IPS-NIHi7 (cell line): ENCODE measurements at regions not wholly inside any gene's neighbourhood (a gene's known extent, or its start where the extent isn't known, plus 50 kb on each side); places are given as distances from the start of the nearest gene placed in this dataset.
A peak's percentile ranks its signal among the peaks of the same experiment; 100 is the strongest.
"Not testable (repeated sequence)": the region's sequence is repeated elsewhere in the genome, so short reads cannot be mapped to it uniquely, and the experiment has no call there.

ENCODE experiments used
- DNase-seq: peaks from one replicate; pipeline ENCODE4 v3.0.0; 2012; ENCODE audit warnings: mixed read lengths; ENCODE audit errors: extremely low spot score

DNA sequence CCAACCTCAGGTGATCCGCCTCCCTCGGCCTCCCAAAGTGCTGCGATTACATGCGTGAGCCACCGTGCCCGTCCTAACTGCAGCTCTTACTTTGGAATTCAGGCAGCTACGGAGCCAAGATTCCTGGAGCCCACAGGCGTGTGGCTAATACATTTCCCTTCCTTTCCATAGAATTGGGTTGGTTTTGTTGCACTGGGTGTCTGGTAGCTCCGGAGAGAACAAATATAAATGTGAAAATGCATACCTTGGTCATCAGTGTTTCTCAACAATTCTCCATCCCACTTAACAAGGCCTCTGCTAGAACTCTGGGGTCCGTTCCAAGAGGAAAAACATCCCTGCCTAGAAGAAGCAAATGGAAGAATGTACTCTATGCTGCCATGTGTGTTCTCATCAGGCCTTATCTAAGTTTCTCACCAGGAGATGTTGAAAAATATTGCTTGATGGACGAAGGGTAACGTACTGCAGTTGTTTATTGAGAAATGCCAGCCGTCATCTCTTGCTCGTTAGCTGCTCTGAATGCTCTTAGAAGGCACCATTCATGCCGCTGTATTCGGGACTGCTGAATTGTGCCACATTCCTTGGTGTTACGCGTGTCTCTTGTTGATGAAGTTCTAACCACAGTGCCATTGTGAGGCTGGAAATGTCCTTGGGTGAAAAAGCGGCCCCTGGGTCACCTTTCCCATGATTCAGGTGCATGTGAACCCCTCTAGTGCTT lies 50.5 kb upstream of the CD99 start:
- DNase-seq: no peak

DNA sequence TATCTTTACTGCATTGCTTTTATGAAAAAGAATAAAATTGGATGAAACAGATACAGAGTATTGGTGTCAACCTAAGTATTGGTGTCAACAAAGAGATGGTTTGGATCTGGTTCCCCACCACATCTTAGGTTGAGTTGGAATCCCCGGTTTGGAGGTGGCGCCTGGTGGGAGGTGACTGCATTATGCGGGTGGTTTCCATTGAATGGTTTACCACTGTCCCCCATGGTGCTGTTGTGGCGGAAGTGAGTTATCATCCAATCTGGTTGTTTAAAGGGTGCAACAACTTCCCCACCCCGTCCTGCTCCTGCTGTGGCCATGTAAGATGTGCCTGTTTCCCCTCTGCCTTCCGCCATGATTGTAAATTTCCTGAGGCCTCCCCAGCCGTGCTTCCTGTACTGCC lies 52.8 kb upstream of the CD99 start:
- no peak for DNase-seq

DNA sequence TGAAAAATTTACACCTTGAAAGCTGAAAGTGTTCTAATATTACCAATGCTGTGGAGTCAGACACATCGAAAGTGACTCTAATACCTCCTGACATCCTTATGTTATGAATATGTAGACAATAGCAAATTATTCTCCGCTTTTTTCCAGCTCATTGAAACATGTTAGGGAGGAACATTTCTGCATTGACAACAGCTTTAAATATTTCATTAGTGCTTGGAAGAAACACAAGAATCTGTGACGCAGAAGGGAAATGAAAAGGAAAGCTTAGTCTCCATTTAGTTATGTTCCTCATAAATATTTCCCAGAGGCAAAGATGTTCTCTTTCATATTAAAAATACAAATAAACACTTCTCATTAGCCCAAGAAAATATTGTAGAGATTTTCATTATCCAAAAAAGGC lies 55.8 kb upstream of the CD99 start:
- DNase-seq: no peak

DNA sequence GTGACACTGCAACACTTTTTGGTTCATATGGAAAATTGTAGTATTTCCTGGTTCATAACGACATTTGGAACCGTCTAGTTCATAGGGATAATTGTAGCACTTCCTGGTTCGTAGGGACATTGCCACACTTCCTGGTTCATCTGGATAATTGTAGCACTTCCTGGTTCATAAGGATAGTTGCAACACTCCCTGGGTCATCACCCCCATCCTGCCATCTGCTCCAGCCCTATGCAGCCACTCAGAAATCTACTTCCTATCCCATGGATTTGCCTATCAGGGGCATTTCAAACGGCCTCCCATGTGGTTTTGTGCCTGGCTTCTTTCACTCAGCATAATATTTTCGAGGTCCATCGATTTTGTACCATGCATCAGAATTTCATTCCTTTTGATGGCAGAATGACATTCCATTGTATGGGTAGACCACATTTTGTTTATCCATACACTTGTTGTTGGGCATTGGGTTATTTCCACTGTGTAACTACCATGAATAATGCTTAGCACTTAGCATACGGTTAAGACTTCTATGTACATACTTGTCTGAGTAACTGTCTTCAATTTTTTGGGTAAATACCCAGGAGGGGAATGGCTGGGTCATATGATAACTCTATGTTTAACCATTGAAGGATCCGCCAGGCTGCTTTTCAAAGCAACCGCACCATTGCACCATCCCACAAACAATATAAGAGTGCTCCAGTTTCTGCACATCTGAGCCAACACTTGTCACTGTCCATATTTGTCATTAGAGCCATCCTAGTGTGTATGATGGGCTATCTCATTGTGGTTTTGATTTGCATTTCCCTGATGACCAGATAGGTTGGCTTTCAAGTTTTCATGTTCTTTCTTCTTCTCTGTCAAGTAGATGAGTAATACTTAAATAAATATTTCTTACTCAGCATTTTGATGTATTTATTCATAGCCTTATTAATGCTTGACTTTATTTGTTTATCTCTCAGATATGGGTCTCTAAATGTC lies 58.3 kb upstream of the CD99 start:
- DNase-seq: no peak

GRCh38 chrX:2631743-2632532 lies 59.2 kb upstream of the CD99 start:
- DNase-seq: no peak

- not testable (repeated sequence) for DNase-seq
Observed at GRCh38 chrX:2630935-2631742, 60.0 kb upstream of the CD99 start.

GRCh38 chrX:2630008-2630934 lies 60.8 kb upstream of the CD99 start:
- not testable (repeated sequence) for DNase-seq

GRCh38 chrX:2629316-2630007 lies 61.6 kb upstream of the CD99 start:
- DNase-seq: no peak

GRCh38 chrX:2628751-2629315 lies 62.3 kb upstream of the CD99 start:
- no peak for DNase-seq

DNA sequence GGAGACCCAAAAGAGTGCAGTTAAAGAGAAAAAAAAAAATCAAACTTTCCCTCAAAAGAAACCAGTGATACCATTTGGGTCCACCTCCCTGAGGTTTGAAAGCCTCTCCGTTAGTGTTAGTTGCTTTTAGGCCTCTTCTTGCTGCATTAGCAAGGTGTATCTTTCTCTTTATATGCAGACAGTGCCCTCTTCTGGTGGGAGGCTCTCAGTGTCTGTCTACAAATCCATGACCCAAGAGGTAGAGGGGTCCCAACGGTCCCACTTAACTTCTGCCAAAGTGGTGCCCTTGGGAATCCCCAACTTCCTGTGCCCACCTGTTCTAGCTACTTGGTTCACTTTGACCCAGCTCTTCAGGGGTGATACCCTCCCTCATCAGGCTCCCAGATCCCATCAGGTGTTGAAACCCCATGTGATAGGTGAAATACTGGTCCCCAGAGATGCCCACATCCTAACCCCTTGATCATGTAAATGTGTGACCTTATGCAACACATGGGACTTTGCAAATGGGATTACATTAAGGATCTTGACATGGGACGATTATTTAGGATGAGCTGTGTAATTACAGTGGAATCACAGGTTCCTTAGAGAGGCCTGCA lies 63.7 kb upstream of the CD99 start:
- peak; percentile 80 for DNase-seq

- no peak for DNase-seq
Observed at GRCh38 chrX:2626750-2627149, 64.3 kb upstream of the CD99 start.

DNA sequence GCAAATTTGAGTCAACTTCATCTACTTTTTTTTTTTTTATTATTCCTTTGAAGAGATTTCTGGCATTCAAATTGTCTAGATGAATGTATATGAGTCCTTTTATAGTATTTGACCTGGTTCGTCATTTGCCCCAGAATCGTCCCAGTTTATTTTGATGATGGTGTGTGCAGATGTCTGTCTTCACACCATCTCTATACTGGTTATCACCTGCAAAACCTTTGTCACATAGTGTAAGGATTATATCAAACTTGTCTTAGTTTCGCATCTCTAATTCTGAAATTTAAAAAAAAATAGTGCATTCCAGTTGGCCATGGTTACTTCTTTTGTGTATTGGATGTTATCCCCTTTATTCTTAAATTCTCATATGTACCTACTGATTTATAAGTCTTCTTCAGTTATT lies 70.5 kb upstream of the CD99 start:
- no peak for DNase-seq

DNA sequence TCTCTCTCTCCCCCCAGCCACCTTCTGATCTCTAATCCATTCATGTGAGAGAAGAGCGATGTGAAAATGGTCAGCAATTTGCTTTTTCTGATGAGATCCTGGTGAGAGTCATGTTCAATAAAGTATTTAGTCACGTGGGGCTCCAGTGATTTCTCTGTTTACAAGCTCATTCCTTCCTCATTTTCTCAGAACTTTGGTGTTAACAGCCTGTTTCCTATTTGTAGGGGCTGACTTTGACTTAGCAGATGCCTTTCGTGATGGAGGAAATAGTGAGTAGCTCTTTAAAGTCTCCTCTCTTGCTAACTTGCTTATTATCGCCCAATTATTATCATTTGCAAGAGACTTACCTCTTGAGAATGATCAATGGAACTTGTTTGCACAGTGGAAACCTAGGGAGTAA lies 72.6 kb upstream of the CD99 start:
- DNase-seq: no peak

GRCh38 chrX:2614911-2615310 lies 76.2 kb upstream of the CD99 start:
- peak; percentile 58 for DNase-seq

DNA sequence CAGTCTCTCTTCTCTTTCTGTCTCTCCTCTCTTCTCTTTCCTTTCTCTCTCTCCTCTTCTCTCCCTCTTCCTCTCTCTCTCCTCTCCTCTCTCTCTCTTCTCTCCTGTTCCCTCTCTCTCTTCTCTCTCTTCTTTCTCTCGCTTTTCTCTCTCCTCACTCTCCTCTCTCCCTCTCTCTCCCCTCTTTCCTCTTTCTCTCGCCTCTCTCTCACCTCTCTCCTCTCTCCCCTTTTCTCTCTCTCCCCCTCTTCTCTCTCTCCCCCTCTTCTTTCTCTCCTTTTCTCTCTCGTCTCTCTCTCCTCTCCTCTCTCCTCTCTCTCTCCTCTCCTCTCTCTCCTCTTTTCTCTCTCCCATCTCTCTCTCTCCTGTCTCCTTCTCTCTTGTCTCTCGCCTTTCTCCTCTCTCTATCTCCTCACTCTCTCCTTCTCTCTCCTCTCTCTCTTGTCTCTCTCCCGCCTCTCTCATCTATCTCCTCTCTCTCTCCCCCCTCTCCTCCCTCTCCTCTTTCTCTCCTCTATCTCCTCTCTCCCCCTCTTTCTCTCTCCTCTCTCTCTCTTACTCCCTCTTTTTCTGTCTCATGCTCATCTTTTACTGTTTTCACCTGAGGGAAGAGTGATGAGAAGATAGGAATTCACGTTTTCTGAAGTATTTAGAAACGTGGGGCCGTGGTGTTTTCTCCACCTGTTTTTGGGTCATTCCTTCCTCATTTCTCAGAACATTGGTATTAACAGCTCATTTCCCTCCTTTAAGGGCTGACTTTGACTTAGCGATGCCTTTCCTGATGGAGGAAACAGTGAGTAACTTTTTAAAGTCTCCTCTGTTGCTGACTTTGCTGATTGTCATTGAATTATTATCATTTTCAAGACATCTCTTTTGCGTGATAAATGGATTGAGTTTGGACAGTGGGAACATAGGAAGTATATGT lies 80.6 kb upstream of the CD99 start:
- no peak for DNase-seq

- DNase-seq: no peak
Observed at GRCh38 chrX:2609431-2610238, 81.5 kb upstream of the CD99 start.
